ENCODE measurements at regions not wholly inside any gene's neighbourhood (a gene's known extent, or its start where the extent isn't known, plus 50 kb on each side); places are given as distances from the start of the nearest gene placed in this dataset.

GRCh38 chr18:69176741-69177140, 223.9 kb upstream of the DOK6 start:
- Histone ChIP-seq H3K27ac (no peak overlapping the region), H3K4me3 (no peak overlapping the region), H3K36me3 (ENCODE audit: insufficient read depth in 1 of 2, low read depth in 1 of 2) (no peaks in the 10 kb centered on the region), H3K9me3 (peaks cover 4% of the 10 kb centered on the region), H3K27me3 (ENCODE audit: insufficient read depth in 3 of 3, low read length in 2 of 3) (no peaks in the 10 kb centered on the region), H3K4me1 (no peaks in the 10 kb centered on the region)
- intact Hi-C loops (cut with DNase I), result no loop called here
- ATAC-seq (no peak), DNase-seq (no peak)
- WGBS, 3 donors, result 79 to 82% (median 80%) methylated on average over 3 of the region's 3 CpGs
- no peak for TF ChIP-seq CTCF (IDR thresholded peaks at IDR 0.05)

GRCh38 chr18:69177702-69178101, 223.0 kb upstream of the DOK6 start:
- Histone ChIP-seq H3K4me1 (no peaks in the 10 kb centered on the region), H3K36me3 (ENCODE audit: insufficient read depth in 1 of 2, low read depth in 1 of 2) (no peaks in the 10 kb centered on the region), H3K9me3 (peaks cover 4% of the 10 kb centered on the region), H3K4me3 (no peak overlapping the region), H3K27me3 (ENCODE audit: insufficient read depth in 3 of 3, low read length in 2 of 3) (no peaks in the 10 kb centered on the region), H3K27ac (no peak overlapping the region)
- ATAC-seq (no peak), DNase-seq (no peak)
- WGBS, 3 donors, result 82 to 90% (median 86%) methylated on average over 1 of the region's 1 CpG
- intact Hi-C loops (cut with DNase I), result no loop called here
- no peak for TF ChIP-seq CTCF (IDR thresholded peaks at IDR 0.05)

GRCh38 chr18:69186162-69186561, 214.5 kb upstream of the DOK6 start:
- TF ChIP-seq CTCF (IDR thresholded peaks at IDR 0.05), result no peak
- no peaks in the 10 kb centered on the region for H3K4me1 ChIP-seq
- no peaks in the 10 kb centered on the region for H3K36me3 ChIP-seq (ENCODE audit: insufficient read depth in 1 of 2, low read depth in 1 of 2)
- no peaks in the 10 kb centered on the region for H3K9me3 ChIP-seq
- intact Hi-C loops (cut with DNase I), result no loop called here
- H3K27ac ChIP-seq, result no peak overlapping the region
- no peak overlapping the region for H3K4me3 ChIP-seq
- ATAC-seq (no peak), DNase-seq (no peak)
- no peaks in the 10 kb centered on the region for H3K27me3 ChIP-seq (ENCODE audit: insufficient read depth in 3 of 3, low read length in 2 of 3)

- no peaks in the 10 kb centered on the region for H3K36me3 ChIP-seq (ENCODE audit: insufficient read depth in 1 of 2, low read depth in 1 of 2)
- intact Hi-C loops (cut with DNase I), result no loop called here
- no peaks in the 10 kb centered on the region for H3K9me3 ChIP-seq
- no peak for ATAC-seq
- DNase-seq, result no peak
- no peaks in the 10 kb centered on the region for H3K27me3 ChIP-seq (ENCODE audit: insufficient read depth in 3 of 3, low read length in 2 of 3)
- H3K27ac ChIP-seq, result no peak overlapping the region
- 74 to 79% (median 75%) methylated on average over 3 of the region's 3 CpGs for WGBS, 3 donors
- no peak for TF ChIP-seq CTCF (IDR thresholded peaks at IDR 0.05)
- no peak overlapping the region for H3K4me3 ChIP-seq
- no peaks in the 10 kb centered on the region for H3K4me1 ChIP-seq
These were observed 204.4 kb upstream of the DOK6 start for GRCh38 chr18:69196336-69196735.

GRCh38 chr18:69205925-69206324, 194.8 kb upstream of the DOK6 start:
- intact Hi-C loops (cut with DNase I), result no loop called here
- Histone ChIP-seq H3K36me3 (ENCODE audit: insufficient read depth in 1 of 2, low read depth in 1 of 2) (no peaks in the 10 kb centered on the region), H3K9me3 (no peaks in the 10 kb centered on the region), H3K4me1 (no peaks in the 10 kb centered on the region), H3K27ac (no peak overlapping the region), H3K27me3 (ENCODE audit: insufficient read depth in 3 of 3, low read length in 2 of 3) (no peaks in the 10 kb centered on the region), H3K4me3 (no peak overlapping the region)
- TF ChIP-seq CTCF (IDR thresholded peaks at IDR 0.05), result no peak
- WGBS, 3 donors, result 67 to 70% (median 67%) methylated on average over 1 of the region's 1 CpG
- ATAC-seq (no peak), DNase-seq (no peak)

All from psoas muscle (tissue), 7 donors.